ENCODE measurements at regions not wholly inside any gene's neighbourhood (a gene's known extent, or its start where the extent isn't known, plus 50 kb on each side); places are given as distances from the start of the nearest gene placed in this dataset.
"Not testable (repeated sequence)": the region's sequence is repeated elsewhere in the genome, so short reads cannot be mapped to it uniquely, and the experiment has no call there.

- not testable (repeated sequence) for H3K4me1 ChIP-seq (ENCODE audit: control insufficient read depth, insufficient read depth, low read length); H3K27me3 ChIP-seq (replicated peaks; ENCODE audit: control insufficient read depth, insufficient read depth, low read length); DNase-seq (ENCODE audit: low read depth); H3K9ac ChIP-seq (ENCODE audit: low read length); H3K36me3 ChIP-seq (ENCODE audit: control insufficient read depth, insufficient read depth, low read length, severe bottlenecking); H3K4me3 ChIP-seq (ENCODE audit: low read length)
- peaks cover 25% of the 10 kb centered on the region for H3K9me3 ChIP-seq (ENCODE audit: control insufficient read depth, low read length)
These were observed 107.4 kb downstream of the RTP4 start for GRCh38 chr3:187475613-187476012.

DNA sequence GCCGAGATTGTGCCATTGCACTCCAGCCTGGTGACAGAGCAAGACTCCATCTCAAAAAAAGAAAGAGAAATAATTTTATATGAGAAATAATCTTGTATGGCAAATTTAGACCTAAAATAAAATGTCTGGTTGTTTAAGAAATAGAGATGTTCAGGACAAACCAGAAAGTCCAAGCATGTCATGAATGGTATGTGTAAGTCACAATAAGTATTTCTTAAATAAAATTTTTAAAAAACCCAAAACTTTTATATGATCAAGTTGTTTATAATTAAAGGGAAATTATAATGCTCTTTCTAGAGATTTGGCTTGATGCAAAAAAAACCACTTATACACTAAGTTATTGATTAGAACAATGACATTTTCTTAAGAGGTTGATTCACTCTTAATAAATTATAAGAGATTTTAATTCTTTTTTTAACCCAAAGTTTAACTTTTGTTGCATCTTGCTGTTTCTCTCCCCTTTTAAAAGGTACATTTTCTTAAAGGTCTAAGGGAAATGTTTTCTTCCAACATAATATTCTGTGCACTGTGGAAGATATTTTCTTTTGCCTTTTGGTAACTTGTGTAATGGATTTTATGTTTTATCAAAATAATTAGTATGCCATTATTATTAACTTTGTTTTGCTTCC, 105.7 kb downstream of the RTP4 start:
- H3K9ac ChIP-seq (ENCODE audit: low read length), result no peak overlapping the region
- H3K27me3 ChIP-seq (replicated peaks; ENCODE audit: control insufficient read depth, insufficient read depth, low read length), result no peaks in the 10 kb centered on the region
- no peaks in the 10 kb centered on the region for H3K4me1 ChIP-seq (ENCODE audit: control insufficient read depth, insufficient read depth, low read length)
- no peaks in the 10 kb centered on the region for H3K36me3 ChIP-seq (ENCODE audit: control insufficient read depth, insufficient read depth, low read length, severe bottlenecking)
- H3K9me3 ChIP-seq (ENCODE audit: control insufficient read depth, low read length), result peaks cover 25% of the 10 kb centered on the region
- no peak for DNase-seq (ENCODE audit: low read depth)
- no peak overlapping the region for H3K4me3 ChIP-seq (ENCODE audit: low read length)

DNA sequence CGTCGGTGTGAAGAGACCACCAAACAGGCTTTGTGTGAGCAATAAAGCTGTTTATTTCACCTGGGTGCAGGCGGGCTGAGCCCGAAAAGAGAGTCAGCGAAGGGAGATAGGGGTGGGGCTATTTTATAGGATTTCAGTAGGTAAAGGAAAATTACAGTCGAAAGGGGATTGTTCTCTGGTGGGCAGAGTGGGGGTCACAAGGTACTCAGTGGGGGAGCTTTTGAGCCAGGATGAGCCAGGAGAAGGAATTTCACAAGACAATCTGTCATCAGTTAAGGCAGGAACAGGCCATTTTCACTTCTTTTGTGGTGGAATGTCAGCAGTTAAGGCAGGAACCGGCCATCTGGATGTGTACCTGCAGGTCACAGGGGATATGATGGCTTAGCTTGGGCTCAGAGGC, 98.1 kb downstream of the RTP4 start:
- H3K4me1 ChIP-seq (ENCODE audit: control insufficient read depth, insufficient read depth, low read length); H3K27me3 ChIP-seq (replicated peaks; ENCODE audit: control insufficient read depth, insufficient read depth, low read length); H3K4me3 ChIP-seq (ENCODE audit: low read length); DNase-seq (ENCODE audit: low read depth); H3K9me3 ChIP-seq (ENCODE audit: control insufficient read depth, low read length); H3K36me3 ChIP-seq (ENCODE audit: control insufficient read depth, insufficient read depth, low read length, severe bottlenecking); H3K9ac ChIP-seq (ENCODE audit: low read length): not testable (repeated sequence)

- Histone ChIP-seq H3K9me3 (ENCODE audit: control insufficient read depth, low read length) (no peaks in the 10 kb centered on the region), H3K36me3 (ENCODE audit: control insufficient read depth, insufficient read depth, low read length, severe bottlenecking) (no peaks in the 10 kb centered on the region), H3K9ac (ENCODE audit: low read length) (no peak overlapping the region), H3K4me3 (ENCODE audit: low read length) (no peak overlapping the region), H3K27me3 (replicated peaks; ENCODE audit: control insufficient read depth, insufficient read depth, low read length) (peaks cover 5% of the 10 kb centered on the region), H3K4me1 (ENCODE audit: control insufficient read depth, insufficient read depth, low read length) (no peaks in the 10 kb centered on the region)
- no peak for DNase-seq (ENCODE audit: low read depth)
These were observed 97.3 kb downstream of the RTP4 start for GRCh38 chr3:187465503-187465902.

GRCh38 chr3:187464682-187465081, 96.5 kb downstream of the RTP4 start:
- H3K36me3 ChIP-seq (ENCODE audit: control insufficient read depth, insufficient read depth, low read length, severe bottlenecking), result no peaks in the 10 kb centered on the region
- H3K4me3 ChIP-seq (ENCODE audit: low read length), result no peak overlapping the region
- DNase-seq (ENCODE audit: low read depth), result no peak
- H3K4me1 ChIP-seq (ENCODE audit: control insufficient read depth, insufficient read depth, low read length), result no peaks in the 10 kb centered on the region
- no peak overlapping the region for H3K9ac ChIP-seq (ENCODE audit: low read length)
- no peaks in the 10 kb centered on the region for H3K9me3 ChIP-seq (ENCODE audit: control insufficient read depth, low read length)
- peaks cover 5% of the 10 kb centered on the region for H3K27me3 ChIP-seq (replicated peaks; ENCODE audit: control insufficient read depth, insufficient read depth, low read length)

- Histone ChIP-seq H3K36me3 (ENCODE audit: control insufficient read depth, insufficient read depth, low read length, severe bottlenecking) (no peaks in the 10 kb centered on the region), H3K4me1 (ENCODE audit: control insufficient read depth, insufficient read depth, low read length) (peaks cover 9% of the 10 kb centered on the region), H3K4me3 (ENCODE audit: low read length) (no peak overlapping the region), H3K9me3 (ENCODE audit: control insufficient read depth, low read length) (peaks cover 6% of the 10 kb centered on the region), H3K9ac (ENCODE audit: low read length) (no peak overlapping the region), H3K27me3 (replicated peaks; ENCODE audit: control insufficient read depth, insufficient read depth, low read length) (peaks cover 12% of the 10 kb centered on the region)
- DNase-seq (ENCODE audit: low read depth), result no peak
These were observed 90.7 kb downstream of the RTP4 start for GRCh38 chr3:187458921-187459320.

GRCh38 chr3:187458383-187458782, 90.2 kb downstream of the RTP4 start:
- DNase-seq (ENCODE audit: low read depth), result no peak
- Histone ChIP-seq H3K27me3 (replicated peaks; ENCODE audit: control insufficient read depth, insufficient read depth, low read length) (peaks cover 12% of the 10 kb centered on the region), H3K4me3 (ENCODE audit: low read length) (no peak overlapping the region), H3K4me1 (ENCODE audit: control insufficient read depth, insufficient read depth, low read length) (peaks cover 9% of the 10 kb centered on the region), H3K9ac (ENCODE audit: low read length) (no peak overlapping the region), H3K9me3 (ENCODE audit: control insufficient read depth, low read length) (peaks cover 6% of the 10 kb centered on the region), H3K36me3 (ENCODE audit: control insufficient read depth, insufficient read depth, low read length, severe bottlenecking) (no peaks in the 10 kb centered on the region)

DNA sequence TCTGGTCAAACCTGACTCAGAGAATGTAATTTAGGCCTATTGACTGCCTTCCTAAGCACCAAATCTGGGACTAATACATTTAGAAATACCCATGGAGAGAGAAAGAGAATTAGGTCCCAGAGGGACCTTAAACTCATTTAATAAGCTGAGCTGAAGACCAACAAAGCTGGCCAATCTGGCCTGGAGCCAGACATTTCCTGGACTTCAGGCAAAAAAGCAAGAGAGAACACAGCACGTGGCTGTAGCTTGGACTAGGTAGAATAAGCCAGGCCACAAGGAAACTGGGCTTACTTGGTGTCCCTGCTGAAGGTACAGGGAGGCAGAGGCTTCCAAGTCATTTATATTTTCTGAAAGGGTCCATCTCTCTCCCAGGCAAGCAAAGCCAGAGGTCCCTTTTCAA, 88.1 kb downstream of the RTP4 start:
- peaks cover 9% of the 10 kb centered on the region for H3K4me1 ChIP-seq (ENCODE audit: control insufficient read depth, insufficient read depth, low read length)
- H3K4me3 ChIP-seq (ENCODE audit: low read length), result no peak overlapping the region
- H3K36me3 ChIP-seq (ENCODE audit: control insufficient read depth, insufficient read depth, low read length, severe bottlenecking), result no peaks in the 10 kb centered on the region
- no peak for DNase-seq (ENCODE audit: low read depth)
- H3K27me3 ChIP-seq (replicated peaks; ENCODE audit: control insufficient read depth, insufficient read depth, low read length), result peaks cover 7% of the 10 kb centered on the region
- H3K9me3 ChIP-seq (ENCODE audit: control insufficient read depth, low read length), result peaks cover 6% of the 10 kb centered on the region
- no peak overlapping the region for H3K9ac ChIP-seq (ENCODE audit: low read length)

DNA sequence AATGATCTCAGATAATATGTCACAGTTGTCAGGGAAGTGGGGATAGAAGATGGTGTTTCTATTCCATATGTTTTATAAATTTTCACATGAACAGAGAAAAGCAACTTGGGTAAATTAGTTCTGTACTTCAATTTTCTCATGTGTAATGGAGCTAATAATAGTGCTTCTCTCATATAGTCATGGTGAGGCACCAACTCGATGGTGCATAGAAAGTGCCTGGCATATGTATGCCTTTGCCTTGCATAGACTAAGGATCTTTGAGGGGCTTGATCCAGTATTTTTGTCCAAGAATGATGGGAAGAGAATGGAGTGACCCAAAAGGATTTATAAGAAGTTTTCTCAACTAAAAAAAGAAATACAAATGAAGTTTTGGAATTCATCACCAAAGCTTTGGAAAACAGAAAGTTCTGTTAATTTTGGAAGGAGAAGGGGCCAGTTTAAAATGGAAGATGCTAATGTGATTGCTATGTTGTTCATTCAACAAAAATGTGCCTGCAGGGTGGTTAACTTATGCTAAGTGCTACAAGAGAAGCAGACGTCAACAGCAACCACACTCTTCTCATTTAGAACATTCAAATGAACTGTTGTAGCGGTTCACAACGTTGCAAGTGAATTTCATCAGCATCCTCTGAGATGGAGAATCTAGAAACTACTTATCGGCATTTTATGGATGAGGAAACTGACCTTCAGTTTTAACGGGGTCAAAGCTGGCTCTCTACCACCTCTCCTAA, 86.1 kb downstream of the RTP4 start:
- Histone ChIP-seq H3K27me3 (replicated peaks; ENCODE audit: control insufficient read depth, insufficient read depth, low read length) (peaks cover 4% of the 10 kb centered on the region), H3K4me3 (ENCODE audit: low read length) (no peak overlapping the region), H3K36me3 (ENCODE audit: control insufficient read depth, insufficient read depth, low read length, severe bottlenecking) (no peaks in the 10 kb centered on the region), H3K9ac (ENCODE audit: low read length) (no peak overlapping the region), H3K9me3 (ENCODE audit: control insufficient read depth, low read length) (peaks cover 6% of the 10 kb centered on the region), H3K4me1 (ENCODE audit: control insufficient read depth, insufficient read depth, low read length) (peaks cover 9% of the 10 kb centered on the region)
- no peak for DNase-seq (ENCODE audit: low read depth)

GRCh38 chr3:187450431-187451190, 82.4 kb downstream of the RTP4 start:
- H3K4me1 ChIP-seq (ENCODE audit: control insufficient read depth, insufficient read depth, low read length), result no peaks in the 10 kb centered on the region
- H3K4me3 ChIP-seq (ENCODE audit: low read length), result no peak overlapping the region
- no peaks in the 10 kb centered on the region for H3K27me3 ChIP-seq (replicated peaks; ENCODE audit: control insufficient read depth, insufficient read depth, low read length)
- no peaks in the 10 kb centered on the region for H3K36me3 ChIP-seq (ENCODE audit: control insufficient read depth, insufficient read depth, low read length, severe bottlenecking)
- no peak overlapping the region for H3K9ac ChIP-seq (ENCODE audit: low read length)
- H3K9me3 ChIP-seq (ENCODE audit: control insufficient read depth, low read length), result peaks cover 1% of the 10 kb centered on the region
- DNase-seq (ENCODE audit: low read depth), result no peak

DNA sequence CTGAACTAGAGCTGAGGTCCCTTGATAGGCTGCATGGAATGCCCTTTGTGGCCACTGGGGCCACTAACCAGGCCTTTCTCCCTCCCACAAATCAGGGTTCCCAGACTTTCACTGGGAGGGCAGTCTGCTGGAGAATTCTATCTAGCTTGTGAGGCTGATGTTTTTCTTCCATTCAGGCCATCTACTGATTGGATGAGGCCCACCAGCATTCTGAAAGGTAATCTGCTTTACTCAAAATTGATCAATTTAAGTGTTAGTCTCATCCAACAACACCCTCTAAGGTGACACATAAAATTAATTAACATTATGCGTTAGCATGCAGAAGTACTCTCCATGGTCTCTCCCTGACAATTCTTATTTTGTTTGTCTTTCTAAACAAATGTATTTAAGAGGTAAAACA, 80.5 kb downstream of the RTP4 start:
- Histone ChIP-seq H3K4me3 (ENCODE audit: low read length) (no peak overlapping the region), H3K9me3 (ENCODE audit: control insufficient read depth, low read length) (no peaks in the 10 kb centered on the region), H3K27me3 (replicated peaks; ENCODE audit: control insufficient read depth, insufficient read depth, low read length) (no peaks in the 10 kb centered on the region), H3K36me3 (ENCODE audit: control insufficient read depth, insufficient read depth, low read length, severe bottlenecking) (no peaks in the 10 kb centered on the region), H3K9ac (ENCODE audit: low read length) (no peak overlapping the region), H3K4me1 (ENCODE audit: control insufficient read depth, insufficient read depth, low read length) (no peaks in the 10 kb centered on the region)
- DNase-seq (ENCODE audit: low read depth), result no peak
